HCT116 (cell line): ENCODE measurements at regions not wholly inside any gene's neighbourhood (a gene's known extent, or its start where the extent isn't known, plus 50 kb on each side); places are given as distances from the start of the nearest gene placed in this dataset.

Experiments
- ATAC-seq: fragments of 200-7000 bp; cut with Tn5 transposase; 2 replicates; pipeline ENCODE4 v1.9.1; 2020; ENCODE audit warnings: mild to moderate bottlenecking, moderate library complexity
- BruUV-seq: library from RNA; stranded (reverse); fragments of 400-500 nt; replicated peaks from 2 replicates; lab custom pipeline; 2021; lab: Mats Ljungman, UMichigan
- CTCF ChIA-PET: fragments of 300-600 bp; sonication (Branson Sonifier 250); formaldehyde crosslinking; loops from one replicate; lab custom pipeline; 2021; ENCODE audit warnings: antibody characterized with exemption; lab: Charles Lee
- POLR2A ChIA-PET: fragments of 300-600, 350-600 bp; sonication (Branson Sonifier 250); formaldehyde crosslinking; loops from one replicate; lab custom pipeline; 2021; ENCODE audit warnings: antibody characterized with exemption; lab: Charles Lee
- RAD21 ChIA-PET, 2 experiments: fragments of 300-600 bp; sonication (Branson Sonifier 250); formaldehyde crosslinking; loops; one replicate each; lab custom pipeline; 2023; ENCODE audit warnings: low total read pairs in 2 of 2; ENCODE audit not compliant: uncharacterized antibody in 2 of 2, unreplicated experiment in 2 of 2, low non-redundant PET in 1 of 2; lab: Charles Lee
- DNase-seq: peaks from one replicate; pipeline ENCODE4 v3.0.0-alpha.2; 2010; ENCODE audit warnings: low read depth, low spot score
- H2AFZ ChIP-seq: fragments of 200-600 bp; shearing (Covaris generic), sonication (generic); 2 replicates; pipeline ENCODE4 v1.6.1; 2017; ENCODE audit warnings: low read depth, mixed run types, mixed read lengths, antibody characterized with exemption, low read length; ENCODE audit not compliant: poor library complexity, severe bottlenecking
- H3K27ac ChIP-seq: 2 replicates; pipeline ENCODE4 v1.5.1; 2012; ENCODE audit warnings: low read depth, low read length
- H3K27me3 ChIP-seq: fragments of 200-600 bp; sonication (generic); 2 replicates; pipeline ENCODE4 v1.6.1; 2016; ENCODE audit warnings: mixed run types, low read length, mixed read lengths; ENCODE audit not compliant: insufficient read depth
- H3K36me3 ChIP-seq, 2 experiments: fragments of 200-500 bp in 1 of 2; fragments of 200-600 bp in 1 of 2; sonication (Bioruptor generic) in 1 of 2; sonication (generic) in 1 of 2; 2 replicates each; pipeline versions ENCODE4 v1.5.1 to v1.6.1; 2014 to 2016; ENCODE audit warnings: low read length in 2 of 2, inconsistent platforms in 1 of 2, mixed read lengths in 1 of 2, mixed run types in 1 of 2; ENCODE audit not compliant: insufficient read depth in 2 of 2, control insufficient read depth in 1 of 2
- H3K4me1 ChIP-seq, 2 experiments: fragments of 200-600 bp in 1 of 2; sonication (generic) in 1 of 2; 2 replicates each; pipeline versions ENCODE4 v1.5.1 to v1.6.1; 2012 to 2017; ENCODE audit warnings: low read length in 2 of 2, inconsistent platforms in 1 of 2, mild to moderate bottlenecking in 1 of 2, mixed read lengths in 1 of 2, mixed run types in 1 of 2, moderate library complexity in 1 of 2; ENCODE audit not compliant: insufficient read depth in 2 of 2, control insufficient read depth in 1 of 2
- H3K4me2 ChIP-seq: fragments of 200-600 bp; sonication (generic); 2 replicates; pipeline ENCODE4 v1.6.1; 2017; ENCODE audit warnings: mixed run types, low read length, mixed read lengths
- H3K4me3 ChIP-seq, 2 experiments: fragments of 200-600 bp in 1 of 2; sonication (generic) in 1 of 2; replicated peaks in 1 of 2; 2 replicates each; pipeline ENCODE4 v1.5.1; 2011 to 2016; ENCODE audit warnings: low read length in 2 of 2, control low read depth in 1 of 2, low read depth in 1 of 2, mild to moderate bottlenecking in 1 of 2, mixed read lengths in 1 of 2, mixed run types in 1 of 2
- H3K79me2 ChIP-seq: fragments of 200-600 bp; sonication (generic); 2 replicates; pipeline ENCODE4 v1.6.1; 2017; ENCODE audit warnings: mild to moderate bottlenecking, mixed run types, low read length, moderate library complexity, mixed read lengths; ENCODE audit not compliant: insufficient read depth
- H3K9ac ChIP-seq: fragments of 200-600 bp; sonication (generic); 2 replicates; pipeline ENCODE4 v1.6.1; 2016; ENCODE audit warnings: low read length, mixed read lengths
- H3K9me2 ChIP-seq: fragments of 200-600 bp; sonication (generic), shearing (Covaris generic); 2 replicates; pipeline ENCODE4 v1.6.1; 2017; ENCODE audit warnings: mixed run types, mild to moderate bottlenecking, moderate library complexity; ENCODE audit not compliant: insufficient read depth
- H3K9me3 ChIP-seq, 2 experiments: fragments of 200-500 bp in 1 of 2; fragments of 200-600 bp in 1 of 2; sonication (Bioruptor generic) in 1 of 2; sonication (generic) in 1 of 2; 2 replicates each; pipeline ENCODE4 v1.6.1; 2014 to 2017; ENCODE audit warnings: low read length in 2 of 2, mixed read lengths in 2 of 2, inconsistent platforms in 1 of 2, low read depth in 1 of 2, mild to moderate bottlenecking in 1 of 2, mixed run types in 1 of 2, moderate library complexity in 1 of 2; ENCODE audit not compliant: control insufficient read depth in 1 of 2, insufficient read depth in 1 of 2
- H4K20me1 ChIP-seq: fragments of 200-600 bp; sonication (generic), shearing (Covaris generic); 2 replicates; pipeline ENCODE4 v1.6.1; 2017; ENCODE audit warnings: mixed run types, mild to moderate bottlenecking, moderate library complexity; ENCODE audit not compliant: insufficient read depth
- ELF1 ChIP-seq: IDR thresholded peaks from 2 replicates; pipeline ENCODE4 v1.6.1; 2012; ENCODE audit warnings: low read depth, borderline replicate concordance
- MAX ChIP-seq: IDR thresholded peaks from 2 replicates; pipeline ENCODE4 v1.6.1; 2012
- SP1 ChIP-seq: IDR thresholded peaks from 2 replicates; pipeline ENCODE4 v1.6.1; 2012; ENCODE audit warnings: low read depth
- YY1 ChIP-seq: IDR thresholded peaks from 2 replicates; pipeline ENCODE4 v1.6.1; 2011; ENCODE audit warnings: low read length, low read depth, moderate library complexity, mild to moderate bottlenecking; ENCODE audit not compliant: insufficient replicate concordance; ENCODE audit errors: extremely low read depth
- ZBTB33 ChIP-seq: IDR thresholded peaks from 2 replicates; pipeline ENCODE4 v1.6.1; 2011; ENCODE audit warnings: mild to moderate bottlenecking, low read length, moderate library complexity; ENCODE audit not compliant: insufficient replicate concordance; ENCODE audit errors: extremely low read depth
- intact Hi-C: fragments of 100-400 bp; cut with micrococcal nuclease; formaldehyde crosslinking; loops from 2 replicates; pipeline ENCODE4 v1.10.0; 2022

GRCh38 chr5:168073311-168073710, 218.1 kb upstream of the WWC1 start:
- ChIA-PET POLR2A (no interaction called here), CTCF (no interaction called here), RAD21 (no interaction called here)
- intact Hi-C loops = no loop called here
- H4K20me1 ChIP-seq = no peaks in the 10 kb centered on the region
- H3K4me3 ChIP-seq = no peak overlapping the region
- no peak overlapping the region for H3K4me2 ChIP-seq
- ATAC-seq = no peak
- no peak overlapping the region for H3K27ac ChIP-seq
- H3K27me3 ChIP-seq = peaks cover 14% of the 10 kb centered on the region
- no peaks in the 10 kb centered on the region for H3K9me2 ChIP-seq
- no peak overlapping the region for H3K9ac ChIP-seq
- BruUV-seq = no TSS peak
- H3K9me3 ChIP-seq = no peaks in the 10 kb centered on the region
- no peaks in the 10 kb centered on the region for H3K36me3 ChIP-seq
- no peaks in the 10 kb centered on the region for H3K4me1 ChIP-seq
- H3K79me2 ChIP-seq = no peaks in the 10 kb centered on the region
- no peak for TF ChIP-seq ELF1
- no peak for TF ChIP-seq SP1
- TF ChIP-seq ZBTB33 = no peak
- H2AFZ ChIP-seq = no peak overlapping the region
- DNase-seq = no peak

DNA sequence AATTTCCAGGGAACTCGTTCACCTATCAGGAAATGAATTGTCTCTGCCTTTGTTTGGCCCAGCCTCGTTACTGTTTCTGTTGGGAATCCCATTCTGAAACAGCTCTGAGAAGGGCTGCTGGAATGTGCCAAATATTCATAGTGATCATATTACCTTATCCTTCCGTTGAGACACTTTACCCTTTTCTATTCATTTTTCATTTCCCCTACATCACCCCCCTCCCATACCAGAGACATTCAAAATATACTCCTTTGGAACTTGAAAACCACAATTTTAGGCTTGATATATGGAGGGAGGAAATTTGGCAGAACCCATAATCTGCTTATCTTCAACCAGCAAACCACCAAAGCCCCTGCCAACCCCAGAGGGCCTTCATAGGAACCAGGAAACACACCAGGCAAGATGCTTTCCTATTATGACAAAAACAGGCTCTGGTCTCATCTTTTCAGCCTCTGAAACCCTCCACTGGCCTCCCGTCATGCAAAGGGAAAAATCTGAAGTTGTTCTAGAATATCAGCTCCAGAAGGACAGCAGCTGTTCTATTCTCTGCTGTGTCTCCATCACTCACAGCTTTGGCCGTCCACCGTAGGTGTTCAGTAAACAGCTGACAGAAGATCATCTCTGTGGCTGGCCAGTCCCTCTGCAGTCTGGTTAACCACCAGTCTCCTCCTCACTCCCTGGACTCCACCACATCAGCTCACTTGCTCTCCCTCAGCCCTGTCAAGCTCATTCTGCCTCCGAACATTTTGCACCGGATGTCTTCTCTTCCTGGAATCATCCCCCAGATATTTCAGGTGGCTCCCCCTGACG, 217.2 kb upstream of the WWC1 start:
- Histone ChIP-seq H3K4me3 (no peak overlapping the region), H3K9me3 (no peaks in the 10 kb centered on the region), H2AFZ (no peak overlapping the region), H3K27me3 (peaks cover 5% of the 10 kb centered on the region), H3K4me1 (no peaks in the 10 kb centered on the region), H3K27ac (no peak overlapping the region), H3K36me3 (no peaks in the 10 kb centered on the region), H3K79me2 (no peaks in the 10 kb centered on the region), H3K9me2 (no peaks in the 10 kb centered on the region), H4K20me1 (no peaks in the 10 kb centered on the region), H3K9ac (no peak overlapping the region), H3K4me2 (no peak overlapping the region)
- BruUV-seq = no TSS peak
- ChIA-PET RAD21 (no interaction called here), CTCF (no interaction called here), POLR2A (no interaction called here)
- ATAC-seq (no peak), DNase-seq (no peak)
- intact Hi-C loops = no loop called here
- TF ChIP-seq MAX (no peak), YY1 (no peak)
